SH-SY5Y (cell line): ENCODE measurements at regions not wholly inside any gene's neighbourhood (a gene's known extent, or its start where the extent isn't known, plus 50 kb on each side); places are given as distances from the start of the nearest gene placed in this dataset.

ENCODE experiments used
- GATA2 ChIP-seq: IDR thresholded peaks from 2 replicates; pipeline ENCODE4 v1.6.1; 2011; ENCODE audit warnings: mild to moderate bottlenecking, low read depth, low read length
- GATA3 ChIP-seq: IDR thresholded peaks from 2 replicates; pipeline ENCODE4 v1.6.1; 2011; ENCODE audit warnings: low read depth, mild to moderate bottlenecking, low read length, moderate library complexity

- TF ChIP-seq GATA2 = no peak
- TF ChIP-seq GATA3 = no peak
These were observed 91.2 kb upstream of the TNRC6C start for GRCh38 chr17:77867308-77867781.
